ENCODE measurements at regions not wholly inside any gene's neighbourhood (a gene's known extent, or its start where the extent isn't known, plus 50 kb on each side); places are given as distances from the start of the nearest gene placed in this dataset.
"Not testable (repeated sequence)": the region's sequence is repeated elsewhere in the genome, so short reads cannot be mapped to it uniquely, and the experiment has no call there.

DNA sequence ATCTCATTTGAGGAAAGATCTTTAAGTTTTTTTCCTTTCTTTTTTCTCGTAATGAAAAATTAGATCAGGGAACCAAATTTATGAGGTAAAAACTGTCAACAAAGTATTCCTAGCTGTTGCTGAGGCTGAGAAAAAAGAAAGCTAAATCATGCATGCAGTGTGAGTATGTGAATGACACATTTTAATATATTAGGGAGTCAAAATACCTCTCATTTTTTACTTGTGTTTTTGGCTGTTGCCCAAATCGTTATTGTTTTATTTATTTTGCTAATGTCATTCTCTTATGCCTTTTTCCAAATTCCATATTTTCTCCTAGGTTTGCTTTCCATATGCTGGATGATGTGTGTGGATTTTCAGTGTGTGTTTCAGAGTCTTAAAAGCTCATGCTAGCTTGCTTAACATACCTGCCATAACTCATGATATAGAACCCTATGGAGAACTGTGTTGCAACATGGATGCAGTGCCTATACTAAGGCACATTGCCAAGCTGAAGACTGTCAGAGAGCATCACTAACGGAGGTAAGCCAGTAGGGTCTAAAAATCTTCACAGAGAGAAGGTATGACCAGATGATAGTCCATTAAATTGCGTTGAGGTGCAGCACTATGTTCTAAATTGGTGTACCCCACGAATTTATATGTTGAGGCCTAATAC lies 629.5 kb upstream of the KCNMB2 start:
- TF ChIP-seq, protein P1, sequence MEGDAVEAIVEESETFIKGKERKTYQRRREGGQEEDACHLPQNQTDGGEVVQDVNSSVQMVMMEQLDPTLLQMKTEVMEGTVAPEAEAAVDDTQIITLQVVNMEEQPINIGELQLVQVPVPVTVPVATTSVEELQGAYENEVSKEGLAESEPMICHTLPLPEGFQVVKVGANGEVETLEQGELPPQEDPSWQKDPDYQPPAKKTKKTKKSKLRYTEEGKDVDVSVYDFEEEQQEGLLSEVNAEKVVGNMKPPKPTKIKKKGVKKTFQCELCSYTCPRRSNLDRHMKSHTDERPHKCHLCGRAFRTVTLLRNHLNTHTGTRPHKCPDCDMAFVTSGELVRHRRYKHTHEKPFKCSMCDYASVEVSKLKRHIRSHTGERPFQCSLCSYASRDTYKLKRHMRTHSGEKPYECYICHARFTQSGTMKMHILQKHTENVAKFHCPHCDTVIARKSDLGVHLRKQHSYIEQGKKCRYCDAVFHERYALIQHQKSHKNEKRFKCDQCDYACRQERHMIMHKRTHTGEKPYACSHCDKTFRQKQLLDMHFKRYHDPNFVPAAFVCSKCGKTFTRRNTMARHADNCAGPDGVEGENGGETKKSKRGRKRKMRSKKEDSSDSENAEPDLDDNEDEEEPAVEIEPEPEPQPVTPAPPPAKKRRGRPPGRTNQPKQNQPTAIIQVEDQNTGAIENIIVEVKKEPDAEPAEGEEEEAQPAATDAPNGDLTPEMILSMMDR (IDR thresholded peaks at IDR 0.05; ENCODE audit: low read depth, low read length, missing control alignments): no peak
- no peak for DNase-seq (ENCODE audit: low read depth)

DNA sequence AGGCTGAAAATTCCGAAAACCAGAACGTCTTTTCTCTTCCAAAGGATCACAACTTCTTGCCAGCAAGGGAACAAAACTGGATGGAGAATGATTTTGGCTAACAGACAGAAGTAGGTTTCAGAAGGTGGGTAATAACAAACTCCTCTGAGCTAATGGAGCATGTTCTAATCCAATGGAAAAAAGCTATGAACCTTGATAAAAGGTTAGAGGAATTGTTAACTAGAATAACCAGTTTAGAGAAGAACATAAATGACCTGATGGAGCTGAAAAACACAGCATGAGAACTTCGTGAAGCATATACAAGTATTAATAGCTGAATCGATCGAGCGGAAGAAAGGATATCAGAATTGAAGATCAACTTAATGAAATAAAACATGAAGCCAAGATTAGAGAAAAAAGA lies 626.7 kb upstream of the KCNMB2 start:
- not testable (repeated sequence) for H3K4me3 ChIP-seq (ENCODE audit: low read depth, low read length); DNase-seq (ENCODE audit: low read depth)

More for the DNA sequence above, 629.5 kb upstream of the KCNMB2 start:
- no peak overlapping the region for H3K4me3 ChIP-seq (ENCODE audit: low read depth, low read length)

DNA sequence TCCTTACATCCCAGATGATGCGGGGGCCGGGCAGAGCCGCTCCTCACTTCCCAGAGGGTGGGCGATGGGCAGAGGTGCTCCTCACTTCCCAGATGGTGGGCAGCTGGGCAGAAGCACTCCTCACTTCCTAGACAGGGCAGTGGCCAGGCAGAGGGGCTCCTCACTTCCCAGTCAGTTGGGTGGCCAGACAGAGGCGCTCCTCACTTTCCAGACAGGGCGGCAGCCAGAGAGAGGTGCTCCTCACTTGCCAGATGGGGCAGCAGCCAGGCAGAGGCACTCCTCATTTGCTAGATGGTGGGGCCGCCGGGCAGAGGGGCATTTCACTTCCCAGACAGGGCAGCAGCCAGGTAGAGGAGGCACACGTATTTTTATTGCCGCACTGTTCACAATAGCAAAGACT lies 622.0 kb upstream of the KCNMB2 start:
- no peak overlapping the region for H3K4me3 ChIP-seq (ENCODE audit: low read depth, low read length)
- no peak for DNase-seq (ENCODE audit: low read depth)
- TF ChIP-seq, protein P1 (IDR thresholded peaks at IDR 0.05; ENCODE audit: low read depth, low read length, missing control alignments): no peak

DNA sequence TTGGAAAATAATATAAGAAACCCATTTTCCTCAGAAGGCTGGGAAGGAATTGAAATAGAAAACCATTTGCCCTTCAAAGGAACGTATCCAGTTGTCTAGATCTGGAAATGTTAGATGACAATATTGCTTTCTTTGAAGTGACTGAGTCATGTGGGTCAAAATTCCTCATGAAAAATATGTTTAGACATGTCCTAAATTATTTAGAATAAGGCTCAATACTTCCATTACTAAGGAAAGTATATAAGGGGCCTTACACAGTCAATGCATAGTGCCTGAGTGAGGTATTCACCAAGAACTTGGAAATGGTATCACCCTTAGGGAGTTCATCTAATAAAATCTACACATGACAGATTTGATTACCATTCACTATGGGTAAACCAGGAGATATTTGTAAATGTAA lies 619.8 kb upstream of the KCNMB2 start:
- DNase-seq (ENCODE audit: low read depth): no peak
- TF ChIP-seq, protein P1 (IDR thresholded peaks at IDR 0.05; ENCODE audit: low read depth, low read length, missing control alignments): no peak
- no peak overlapping the region for H3K4me3 ChIP-seq (ENCODE audit: low read depth, low read length)

DNA sequence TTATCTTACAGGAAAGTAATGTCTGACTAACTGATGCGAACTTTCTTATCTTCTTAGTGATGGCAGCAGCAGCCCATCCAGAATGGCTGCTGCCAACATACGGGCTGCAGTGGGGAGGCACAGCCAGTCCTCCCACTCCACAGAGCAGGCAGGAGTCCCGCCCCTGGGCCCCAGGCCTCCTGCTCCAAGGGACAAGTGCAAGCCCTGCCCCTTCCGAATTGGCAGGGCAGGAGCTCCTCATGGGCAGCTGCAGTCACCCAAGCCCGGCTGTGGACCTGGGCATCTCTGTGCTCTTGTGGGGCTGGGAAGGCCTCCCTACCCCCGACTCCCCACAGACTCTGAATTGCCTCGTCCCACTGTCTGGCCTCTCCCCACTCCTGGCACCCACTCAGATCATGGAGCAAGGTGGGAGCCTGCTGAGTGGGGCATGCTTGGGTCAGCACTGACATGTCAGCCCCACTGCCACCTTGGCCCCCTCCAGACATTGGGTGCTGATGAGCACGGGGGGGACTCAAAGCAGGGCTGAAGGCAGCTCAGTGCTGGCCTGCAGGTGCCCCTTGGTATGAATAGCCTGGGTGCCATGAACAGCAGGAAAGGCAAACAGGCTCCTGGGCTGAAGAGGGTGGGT lies 618.9 kb upstream of the KCNMB2 start:
- TF ChIP-seq, protein P1 (IDR thresholded peaks at IDR 0.05; ENCODE audit: low read depth, low read length, missing control alignments): no peak
- DNase-seq (ENCODE audit: low read depth): no peak
- H3K4me3 ChIP-seq (ENCODE audit: low read depth, low read length): no peak overlapping the region

DNA sequence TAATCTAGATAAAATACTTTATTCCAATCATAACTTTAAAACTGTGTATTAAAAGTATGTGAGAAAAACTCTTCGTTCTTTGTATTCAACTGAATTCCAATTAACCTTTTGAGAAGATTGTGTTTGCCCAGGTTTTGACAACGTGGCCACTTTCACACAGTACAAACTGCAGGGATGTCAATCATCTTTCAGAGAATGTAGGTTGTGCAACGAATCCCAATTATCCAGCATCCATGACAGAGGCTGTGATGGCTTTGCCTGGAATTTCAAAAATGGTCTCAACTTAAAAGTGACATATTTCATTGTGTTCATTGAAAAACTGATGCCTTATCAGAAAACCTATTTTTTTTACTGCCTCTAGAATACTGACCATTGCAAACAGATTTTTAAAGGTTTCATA lies 615.1 kb upstream of the KCNMB2 start:
- no peak overlapping the region for H3K4me3 ChIP-seq (ENCODE audit: low read depth, low read length)
- TF ChIP-seq, protein P1 (IDR thresholded peaks at IDR 0.05; ENCODE audit: low read depth, low read length, missing control alignments): no peak
- no peak for DNase-seq (ENCODE audit: low read depth)

DNA sequence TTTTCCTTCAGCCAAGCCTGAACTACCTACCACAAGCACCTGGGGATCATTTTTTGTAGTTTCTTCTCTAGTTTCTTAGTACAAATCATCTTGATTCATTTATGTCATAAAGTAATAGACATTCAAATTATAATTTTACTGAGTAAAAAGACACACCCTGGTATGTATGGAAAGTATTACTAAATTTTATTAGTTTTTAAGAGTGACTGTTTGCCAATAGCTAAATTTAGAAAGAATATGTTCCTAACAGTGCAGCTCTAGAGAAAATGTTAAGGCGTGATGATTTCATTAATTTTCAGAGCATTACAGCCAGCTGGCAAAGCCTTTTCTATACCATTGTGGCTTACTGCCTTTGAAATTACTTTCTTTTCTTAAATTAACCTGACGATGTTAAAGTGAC lies 612.0 kb upstream of the KCNMB2 start:
- no peak overlapping the region for H3K4me3 ChIP-seq (ENCODE audit: low read depth, low read length)
- TF ChIP-seq, protein P1 (IDR thresholded peaks at IDR 0.05; ENCODE audit: low read depth, low read length, missing control alignments): no peak
- no peak for DNase-seq (ENCODE audit: low read depth)

Measured in GM12864 (cell line).